Medulla oblongata (tissue), 1 donor: ENCODE measurements at regions not wholly inside any gene's neighbourhood (a gene's known extent, or its start where the extent isn't known, plus 50 kb on each side); places are given as distances from the start of the nearest gene placed in this dataset.
A peak's percentile ranks its signal among the peaks of the same experiment; 100 is the strongest.

Experiments used
- DNase-seq: peaks from one replicate; pipeline ENCODE4 v3.0.0-alpha.2; 2015; ENCODE audit errors: extremely low spot score

- DNase-seq: no peak
Observed at GRCh38 chr15:95596496-95596895, 734.0 kb upstream of the NR2F2 start.

- DNase-seq: no peak
Observed at GRCh38 chr15:95598251-95598855, 732.1 kb upstream of the NR2F2 start.

- DNase-seq: no peak
Observed at GRCh38 chr15:95600367-95600766, 730.1 kb upstream of the NR2F2 start.

GRCh38 chr15:95600884-95601283 is 729.6 kb upstream of the NR2F2 start:
- no peak for DNase-seq

GRCh38 chr15:95601525-95601924 is 729.0 kb upstream of the NR2F2 start:
- DNase-seq: no peak

GRCh38 chr15:95603802-95604201 is 726.7 kb upstream of the NR2F2 start:
- DNase-seq: no peak

- DNase-seq: peak; percentile 4
Observed at GRCh38 chr15:95604634-95605036, 725.9 kb upstream of the NR2F2 start.

- no peak for DNase-seq
Observed at GRCh38 chr15:95605098-95605497, 725.4 kb upstream of the NR2F2 start.

GRCh38 chr15:95606551-95606950 is 723.9 kb upstream of the NR2F2 start:
- no peak for DNase-seq

GRCh38 chr15:95608371-95608770 is 722.1 kb upstream of the NR2F2 start:
- DNase-seq: no peak

GRCh38 chr15:95609096-95609495 is 721.4 kb upstream of the NR2F2 start:
- DNase-seq: no peak

GRCh38 chr15:95610945-95611344 is 719.6 kb upstream of the NR2F2 start:
- DNase-seq: no peak

GRCh38 chr15:95615436-95615835 is 715.1 kb upstream of the NR2F2 start:
- no peak for DNase-seq

GRCh38 chr15:95616306-95616705 is 714.2 kb upstream of the NR2F2 start:
- no peak for DNase-seq

- DNase-seq: no peak
Observed at GRCh38 chr15:95620934-95621579, 709.4 kb upstream of the NR2F2 start.

- no peak for DNase-seq
Observed at GRCh38 chr15:95622843-95623242, 707.7 kb upstream of the NR2F2 start.

GRCh38 chr15:95624100-95624499 is 706.4 kb upstream of the NR2F2 start:
- no peak for DNase-seq

- DNase-seq: no peak
Observed at GRCh38 chr15:95624616-95625361, 705.7 kb upstream of the NR2F2 start.

- no peak for DNase-seq
Observed at GRCh38 chr15:95626501-95627361, 703.8 kb upstream of the NR2F2 start.

- DNase-seq: no peak
Observed at GRCh38 chr15:95629503-95630168, 700.9 kb upstream of the NR2F2 start.

- DNase-seq: no peak
Observed at GRCh38 chr15:95630683-95631082, 699.8 kb upstream of the NR2F2 start.

- DNase-seq: no peak
Observed at GRCh38 chr15:95635666-95636065, 694.8 kb upstream of the NR2F2 start.
